ENCODE measurements at regions not wholly inside any gene's neighbourhood (a gene's known extent, or its start where the extent isn't known, plus 50 kb on each side); places are given as distances from the start of the nearest gene placed in this dataset.

DNA sequence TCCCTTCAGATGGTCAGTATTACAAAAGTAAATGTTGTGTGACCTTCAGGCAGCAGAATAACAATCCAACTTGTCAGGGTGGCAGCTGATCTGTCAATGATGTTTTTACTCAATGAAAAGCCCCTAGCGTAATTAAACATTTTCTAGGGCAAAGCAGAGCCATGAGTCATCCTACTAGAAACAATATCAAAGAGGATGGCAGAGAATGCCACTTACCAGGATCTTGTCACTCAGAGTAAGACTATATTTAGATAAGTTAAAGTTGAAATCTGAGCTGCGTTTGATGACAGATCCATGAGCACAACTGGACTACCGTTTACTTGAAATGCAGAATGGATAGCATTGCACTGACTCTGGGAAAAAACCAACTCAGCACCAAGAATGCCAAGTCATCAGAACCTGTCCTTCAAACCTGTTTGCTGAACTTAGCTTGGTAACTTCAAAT, 612.6 kb upstream of the ACVR2A start:
- FAIRE-seq (no peak), DNase-seq (ENCODE audit: low read depth) (peak; percentile 9)
- H3K4me3 ChIP-seq (ENCODE audit: low read depth, low read length), result no peak overlapping the region
- no peaks in the 10 kb centered on the region for H3K27me3 ChIP-seq (ENCODE audit: control insufficient read depth, insufficient read depth, low read length)
- TF ChIP-seq, protein P1, sequence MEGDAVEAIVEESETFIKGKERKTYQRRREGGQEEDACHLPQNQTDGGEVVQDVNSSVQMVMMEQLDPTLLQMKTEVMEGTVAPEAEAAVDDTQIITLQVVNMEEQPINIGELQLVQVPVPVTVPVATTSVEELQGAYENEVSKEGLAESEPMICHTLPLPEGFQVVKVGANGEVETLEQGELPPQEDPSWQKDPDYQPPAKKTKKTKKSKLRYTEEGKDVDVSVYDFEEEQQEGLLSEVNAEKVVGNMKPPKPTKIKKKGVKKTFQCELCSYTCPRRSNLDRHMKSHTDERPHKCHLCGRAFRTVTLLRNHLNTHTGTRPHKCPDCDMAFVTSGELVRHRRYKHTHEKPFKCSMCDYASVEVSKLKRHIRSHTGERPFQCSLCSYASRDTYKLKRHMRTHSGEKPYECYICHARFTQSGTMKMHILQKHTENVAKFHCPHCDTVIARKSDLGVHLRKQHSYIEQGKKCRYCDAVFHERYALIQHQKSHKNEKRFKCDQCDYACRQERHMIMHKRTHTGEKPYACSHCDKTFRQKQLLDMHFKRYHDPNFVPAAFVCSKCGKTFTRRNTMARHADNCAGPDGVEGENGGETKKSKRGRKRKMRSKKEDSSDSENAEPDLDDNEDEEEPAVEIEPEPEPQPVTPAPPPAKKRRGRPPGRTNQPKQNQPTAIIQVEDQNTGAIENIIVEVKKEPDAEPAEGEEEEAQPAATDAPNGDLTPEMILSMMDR (IDR thresholded peaks at IDR 0.05; ENCODE audit: insufficient read depth, low read length, severe bottlenecking), result no peak
- no peaks in the 10 kb centered on the region for H3K36me3 ChIP-seq (ENCODE audit: control insufficient read depth, insufficient read depth, low read length)

DNA sequence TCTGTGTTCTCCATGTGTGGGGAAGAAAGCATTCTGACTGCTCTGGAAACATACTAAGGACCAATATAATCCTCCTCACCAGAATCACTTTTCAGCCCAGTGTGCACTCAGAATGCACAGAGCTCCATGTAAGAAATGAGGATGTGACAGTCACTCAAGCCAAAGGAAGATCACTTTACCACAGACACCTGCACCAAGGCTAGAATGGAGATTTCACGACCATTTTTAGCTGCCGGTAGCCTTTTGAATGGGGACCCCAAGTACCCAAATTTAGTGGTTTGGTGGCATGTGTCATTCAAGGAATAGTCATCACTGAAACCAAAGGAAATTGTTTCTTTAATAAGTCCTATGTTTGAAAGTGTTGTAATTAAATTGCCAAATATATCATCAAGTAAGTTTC, 613.2 kb upstream of the ACVR2A start:
- no peak for FAIRE-seq
- DNase-seq (ENCODE audit: low read depth), result no peak
- no peaks in the 10 kb centered on the region for H3K36me3 ChIP-seq (ENCODE audit: control insufficient read depth, insufficient read depth, low read length)
- H3K4me3 ChIP-seq (ENCODE audit: low read depth, low read length), result no peak overlapping the region
- no peaks in the 10 kb centered on the region for H3K27me3 ChIP-seq (ENCODE audit: control insufficient read depth, insufficient read depth, low read length)
- TF ChIP-seq, protein P1 (IDR thresholded peaks at IDR 0.05; ENCODE audit: insufficient read depth, low read length, severe bottlenecking), result no peak

DNA sequence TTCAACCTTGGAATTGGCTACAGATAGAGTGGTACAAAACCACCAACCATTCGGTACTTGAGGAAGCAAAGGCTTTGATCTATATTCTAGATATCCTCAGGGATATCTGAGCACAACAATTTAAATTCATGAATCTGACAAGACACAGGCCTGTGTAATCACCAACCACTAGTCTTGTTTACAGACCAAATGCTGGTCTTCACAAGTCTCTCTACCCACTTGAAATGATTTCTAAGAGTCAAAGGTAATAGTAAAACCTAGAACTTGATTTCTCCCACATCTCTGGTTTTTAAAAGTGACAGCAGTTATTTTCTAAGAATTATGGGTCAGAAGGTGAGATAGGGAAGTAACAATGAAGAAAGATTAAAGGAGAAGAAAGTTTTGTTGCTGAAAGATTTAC, 613.7 kb upstream of the ACVR2A start:
- Histone ChIP-seq H3K36me3 (ENCODE audit: control insufficient read depth, insufficient read depth, low read length) (no peaks in the 10 kb centered on the region), H3K27me3 (ENCODE audit: control insufficient read depth, insufficient read depth, low read length) (no peaks in the 10 kb centered on the region), H3K4me3 (ENCODE audit: low read depth, low read length) (no peak overlapping the region)
- no peak for DNase-seq (ENCODE audit: low read depth)
- TF ChIP-seq, protein P1 (IDR thresholded peaks at IDR 0.05; ENCODE audit: insufficient read depth, low read length, severe bottlenecking), result no peak
- no peak for FAIRE-seq

DNA sequence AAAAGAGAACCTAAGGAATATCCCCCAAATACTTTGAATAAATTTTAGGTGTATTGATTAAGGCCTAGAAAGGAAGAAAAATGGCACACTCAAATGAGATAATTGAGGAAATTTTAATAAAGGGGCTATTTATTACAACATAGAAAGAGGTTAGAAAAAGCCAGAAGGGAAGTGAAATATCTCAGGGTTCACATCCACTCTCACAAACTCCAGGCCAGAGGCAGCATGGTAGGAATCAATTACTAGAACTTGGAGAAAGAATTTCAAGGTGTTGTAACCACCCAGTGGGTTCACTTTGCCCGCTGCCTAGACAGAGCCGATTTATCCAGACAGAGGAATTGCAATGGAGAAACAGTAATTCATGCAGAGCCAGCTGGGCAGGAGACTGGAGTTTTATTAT, 617.5 kb upstream of the ACVR2A start:
- Histone ChIP-seq H3K36me3 (ENCODE audit: control insufficient read depth, insufficient read depth, low read length) (no peaks in the 10 kb centered on the region), H3K27me3 (ENCODE audit: control insufficient read depth, insufficient read depth, low read length) (no peaks in the 10 kb centered on the region), H3K4me3 (ENCODE audit: low read depth, low read length) (no peak overlapping the region)
- no peak for DNase-seq (ENCODE audit: low read depth)
- TF ChIP-seq, protein P1 (IDR thresholded peaks at IDR 0.05; ENCODE audit: insufficient read depth, low read length, severe bottlenecking), result no peak
- no peak for FAIRE-seq

DNA sequence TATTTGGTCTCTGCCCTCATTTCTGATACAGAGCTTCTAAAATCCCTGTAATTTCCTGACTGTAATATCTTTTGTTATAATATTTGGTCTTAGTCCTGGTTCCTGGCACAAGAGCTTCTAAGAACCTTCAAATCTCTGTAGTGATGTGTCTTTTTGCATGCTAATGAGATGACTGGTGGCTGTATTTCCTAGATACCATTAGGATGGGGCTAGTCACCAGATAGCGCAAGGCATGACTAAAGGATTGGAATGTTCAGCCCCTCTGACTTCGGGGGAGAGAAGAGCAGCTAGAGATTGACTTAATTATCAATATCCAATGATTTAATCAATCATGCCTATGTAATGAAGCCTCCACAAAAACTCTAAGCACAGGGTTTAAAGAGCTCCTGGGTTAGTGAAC, 620.8 kb upstream of the ACVR2A start:
- no peak for FAIRE-seq

More for the DNA sequence above, 620.8 kb upstream of the ACVR2A start:
- H3K4me3 ChIP-seq (ENCODE audit: low read depth, low read length), result no peak overlapping the region
- DNase-seq (ENCODE audit: low read depth), result peak; percentile 31
- no peaks in the 10 kb centered on the region for H3K36me3 ChIP-seq (ENCODE audit: control insufficient read depth, insufficient read depth, low read length)
- H3K27me3 ChIP-seq (ENCODE audit: control insufficient read depth, insufficient read depth, low read length), result no peaks in the 10 kb centered on the region
- TF ChIP-seq, protein P1 (IDR thresholded peaks at IDR 0.05; ENCODE audit: insufficient read depth, low read length, severe bottlenecking), result no peak

Data from bronchial epithelial cell (primary cell).